AG04450 (cell line): ENCODE measurements at regions not wholly inside any gene's neighbourhood (a gene's known extent, or its start where the extent isn't known, plus 50 kb on each side); places are given as distances from the start of the nearest gene placed in this dataset.
A peak's percentile ranks its signal among the peaks of the same experiment; 100 is the strongest.

Experiments
- CTCF ChIA-PET: fragments of 300-600, 350-600 bp; formaldehyde crosslinking; extraction: SDS; loops from one replicate; lab custom pipeline; 2022; ENCODE audit warnings: antibody characterized with exemption, inconsistent platforms; lab: Charles Lee
- POLR2A ChIA-PET: fragments of 350-600 bp; formaldehyde crosslinking; extraction: SDS; loops from one replicate; lab custom pipeline; 2021; ENCODE audit warnings: antibody characterized with exemption, inconsistent platforms; lab: Yijun Ruan, JAX
- DNase-seq: peaks from one replicate; pipeline ENCODE4 v3.0.0-alpha.2; 2011; ENCODE audit warnings: low read depth, low spot score
- H3K27ac ChIP-seq: one replicate; pipeline ENCODE4 v1.5.1; 2012; ENCODE audit warnings: low read depth, low read length, control low read depth
- H3K27me3 ChIP-seq: one replicate; pipeline ENCODE4 v1.6.0; 2012; ENCODE audit warnings: low read length; ENCODE audit not compliant: control insufficient read depth, insufficient read depth
- H3K4me3 ChIP-seq: 2 replicates; pipeline ENCODE4 v1.5.1; 2011; ENCODE audit warnings: mild to moderate bottlenecking, low read depth, low read length, control low read depth
- H3K9me3 ChIP-seq: 2 replicates; pipeline ENCODE4 v1.5.1; 2012; ENCODE audit warnings: low read length; ENCODE audit not compliant: control insufficient read depth, insufficient read depth
- TF ChIP-seq, protein P1 (sequence below): IDR thresholded peaks from 2 replicates; pipeline ENCODE4 v1.5.1; 2011; ENCODE audit warnings: low read depth, low read length, control low read depth, inconsistent platforms

DNA sequence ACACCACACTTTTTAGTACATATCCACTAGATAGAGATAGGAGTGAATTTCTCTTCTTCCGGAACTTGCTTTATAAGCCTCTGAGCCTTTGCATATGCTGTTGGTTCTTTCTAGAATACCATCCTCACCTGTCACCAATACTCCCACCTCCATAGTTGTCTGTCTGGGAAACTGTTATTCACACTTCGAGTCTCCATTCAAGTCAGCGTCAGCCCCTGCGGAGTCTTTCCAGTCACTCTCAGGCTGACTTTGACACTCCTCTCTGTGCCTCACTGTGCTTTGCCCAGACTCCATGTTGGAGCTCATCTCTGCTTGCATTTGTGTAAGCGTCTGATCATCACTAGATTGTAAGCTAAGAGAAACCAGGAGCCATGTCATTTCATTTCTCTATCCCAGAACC, 66.5 kb upstream of the NRBF2 start:
- ChIA-PET CTCF (interaction anchor here (1.2 kb wide), 1 partner anchor 654 kb away, joined by 3 read pairs; no protein-coding TSS in a partner anchor), POLR2A (no interaction called here)
- no peaks in the 10 kb centered on the region for H3K9me3 ChIP-seq
- H3K27ac ChIP-seq: no peak overlapping the region
- H3K4me3 ChIP-seq: no peak overlapping the region
- no peak for DNase-seq
- TF ChIP-seq, protein P1, sequence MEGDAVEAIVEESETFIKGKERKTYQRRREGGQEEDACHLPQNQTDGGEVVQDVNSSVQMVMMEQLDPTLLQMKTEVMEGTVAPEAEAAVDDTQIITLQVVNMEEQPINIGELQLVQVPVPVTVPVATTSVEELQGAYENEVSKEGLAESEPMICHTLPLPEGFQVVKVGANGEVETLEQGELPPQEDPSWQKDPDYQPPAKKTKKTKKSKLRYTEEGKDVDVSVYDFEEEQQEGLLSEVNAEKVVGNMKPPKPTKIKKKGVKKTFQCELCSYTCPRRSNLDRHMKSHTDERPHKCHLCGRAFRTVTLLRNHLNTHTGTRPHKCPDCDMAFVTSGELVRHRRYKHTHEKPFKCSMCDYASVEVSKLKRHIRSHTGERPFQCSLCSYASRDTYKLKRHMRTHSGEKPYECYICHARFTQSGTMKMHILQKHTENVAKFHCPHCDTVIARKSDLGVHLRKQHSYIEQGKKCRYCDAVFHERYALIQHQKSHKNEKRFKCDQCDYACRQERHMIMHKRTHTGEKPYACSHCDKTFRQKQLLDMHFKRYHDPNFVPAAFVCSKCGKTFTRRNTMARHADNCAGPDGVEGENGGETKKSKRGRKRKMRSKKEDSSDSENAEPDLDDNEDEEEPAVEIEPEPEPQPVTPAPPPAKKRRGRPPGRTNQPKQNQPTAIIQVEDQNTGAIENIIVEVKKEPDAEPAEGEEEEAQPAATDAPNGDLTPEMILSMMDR: no peak
- peaks cover 19% of the 10 kb centered on the region for H3K27me3 ChIP-seq

DNA sequence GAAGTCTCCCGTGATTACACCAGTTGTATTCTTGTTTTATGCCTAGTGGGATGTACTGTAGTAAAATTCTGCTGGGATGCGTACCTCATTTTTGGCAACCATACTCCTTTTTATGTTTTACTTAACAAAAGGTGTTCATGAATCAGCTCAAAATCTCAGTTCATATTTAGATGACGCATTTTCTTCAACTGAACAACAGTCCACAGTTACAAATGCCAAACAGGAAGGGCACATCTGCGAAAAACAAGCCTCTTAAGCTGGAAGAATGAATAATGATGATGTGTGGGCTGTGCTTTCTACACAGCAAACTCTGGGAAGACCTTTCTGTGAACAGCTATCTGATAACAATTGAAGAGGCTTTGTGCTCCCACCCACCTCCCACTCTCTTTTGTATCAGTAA, 68.4 kb upstream of the NRBF2 start:
- TF ChIP-seq, protein P1: no peak
- CTCF ChIA-PET: interaction anchor here (1.4 kb wide), 1 partner anchor 93 kb away, joined by 3 read pairs; no protein-coding TSS in a partner anchor
- Histone ChIP-seq H3K9me3 (no peaks in the 10 kb centered on the region), H3K27ac (no peak overlapping the region), H3K27me3 (peaks cover 10% of the 10 kb centered on the region), H3K4me3 (no peak overlapping the region)
- POLR2A ChIA-PET: no interaction called here
- no peak for DNase-seq

DNA sequence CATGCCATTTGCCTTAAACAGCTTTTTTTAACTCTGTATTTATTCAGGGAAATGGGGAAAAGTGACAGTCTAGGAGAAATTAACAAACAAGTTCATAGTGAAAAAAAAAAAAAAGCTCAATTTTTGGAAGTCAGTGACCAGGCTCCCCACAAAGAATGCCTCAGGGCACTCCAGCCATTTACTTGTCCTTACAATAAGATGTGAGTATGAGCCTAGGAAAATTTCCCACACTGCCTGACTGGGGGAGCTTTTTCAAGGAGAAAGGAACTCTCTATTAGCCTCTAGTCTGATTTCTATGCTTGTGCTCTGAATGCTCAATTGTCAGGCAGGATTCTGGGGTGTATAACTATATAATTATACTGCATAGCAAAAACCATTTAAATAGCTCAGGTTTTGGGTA, 74.9 kb upstream of the NRBF2 start:
- TF ChIP-seq, protein P1: no peak
- no peak for DNase-seq
- Histone ChIP-seq H3K4me3 (no peak overlapping the region), H3K9me3 (no peaks in the 10 kb centered on the region), H3K27ac (no peak overlapping the region), H3K27me3 (no peaks in the 10 kb centered on the region)
- CTCF ChIA-PET: interaction anchor here (0.7 kb wide), 2 partner anchors 30 to 377 kb away, joined by 3 to 4 read pairs; no protein-coding TSS in a partner anchor
- POLR2A ChIA-PET: interaction anchor here (0.7 kb wide), 2 partner anchors 76 to 242 kb away, joined by 3 to 5 read pairs; no protein-coding TSS in a partner anchor

DNA sequence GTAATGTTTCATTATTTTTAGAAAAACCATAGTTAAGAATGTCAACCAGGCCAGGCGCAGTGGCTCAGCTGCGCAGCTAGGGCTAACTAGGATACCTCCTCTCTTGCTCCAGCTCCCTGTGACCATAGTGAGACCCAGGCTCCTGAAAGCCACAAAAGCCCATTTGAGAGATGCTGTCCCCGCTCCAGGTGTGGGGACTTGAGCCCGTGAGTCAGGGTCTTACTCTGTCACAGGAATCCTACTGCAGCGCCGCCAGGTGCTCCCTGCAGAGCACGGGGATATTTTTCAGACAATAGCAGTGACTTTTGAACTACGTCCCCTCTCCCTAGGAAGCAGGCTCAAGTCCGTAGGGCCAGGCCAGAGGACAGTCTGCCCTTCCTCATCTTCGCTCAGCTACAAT, 75.6 kb upstream of the NRBF2 start:
- TF ChIP-seq, protein P1: no peak
- no peaks in the 10 kb centered on the region for H3K9me3 ChIP-seq
- DNase-seq: no peak
- ChIA-PET CTCF (interaction anchor here (0.7 kb wide), 1 partner anchor 30 kb away, joined by 3 read pairs; no protein-coding TSS in a partner anchor), POLR2A (interaction anchor here (0.7 kb wide), 2 partner anchors 77 to 241 kb away, joined by 3 to 5 read pairs; no protein-coding TSS in a partner anchor)
- peak overlapping the region; percentile 0 for H3K27ac ChIP-seq
- no peak overlapping the region for H3K4me3 ChIP-seq
- no peaks in the 10 kb centered on the region for H3K27me3 ChIP-seq

DNA sequence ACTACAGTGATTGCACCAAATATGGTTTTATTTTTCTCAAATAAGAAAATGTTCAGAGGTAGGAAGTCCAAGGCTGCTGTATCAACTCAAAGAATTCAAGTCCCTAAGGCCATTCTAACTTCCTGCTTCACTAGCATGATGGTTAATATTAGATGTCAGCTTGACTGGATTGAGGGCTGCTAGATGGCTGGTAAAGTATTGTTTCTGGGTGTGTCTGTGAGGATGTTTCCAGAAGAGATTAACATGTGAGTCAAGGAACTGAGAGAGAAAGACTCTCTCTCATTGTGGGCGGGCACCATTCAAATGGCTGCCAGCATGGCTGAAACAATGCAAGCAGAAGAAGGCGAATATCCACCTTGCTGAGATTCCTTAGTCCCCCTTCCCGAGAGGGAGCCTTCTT, 77.4 kb upstream of the NRBF2 start:
- no peak for DNase-seq
- CTCF ChIA-PET: interaction anchor here (0.6 kb wide), 1 partner anchor 218 kb away, joined by 3 read pairs; no protein-coding TSS in a partner anchor
- H3K27me3 ChIP-seq: no peaks in the 10 kb centered on the region
- TF ChIP-seq, protein P1: no peak
- H3K27ac ChIP-seq: no peak overlapping the region
- H3K9me3 ChIP-seq: no peaks in the 10 kb centered on the region
- POLR2A ChIA-PET: no interaction called here
- H3K4me3 ChIP-seq: no peak overlapping the region
